Pancreas (tissue), 10 donors: ENCODE measurements at regions not wholly inside any gene's neighbourhood (a gene's known extent, or its start where the extent isn't known, plus 50 kb on each side); places are given as distances from the start of the nearest gene placed in this dataset.

Experiments
- ATAC-seq, 4 donors: fragments of 200-7000 bp; cut with Tn5 transposase; one replicate each; pipeline versions ENCODE4 v1.8.0 to v1.9.1; 2020; ENCODE audit warnings: mild to moderate bottlenecking in 4 of 4, moderate library complexity in 4 of 4
- DNase-seq, 6 donors: peaks; one replicate each; pipeline ENCODE4 v3.0.0-alpha.2; 2020
- FAIRE-seq: peaks from 2 replicates; lab custom pipeline; 2012; peaks lifted over from hg19 to GRCh38; lab: Jason Lieb, UNC
- H3K27ac ChIP-seq, 4 donors: fragments of 200-600 bp; sonication (generic); 1 replicate in 3 of 4; 2 replicates in 1 of 4; pipeline versions ENCODE4 v1.5.0 to v1.8.0; 2020
- H3K27me3 ChIP-seq, 4 donors: fragments of 200-600 bp; one replicate each; pipeline ENCODE4 v1.8.0; 2021
- H3K36me3 ChIP-seq, 3 donors: fragments of 200-600 bp; sonication (generic) in 1 of 3; one replicate each; pipeline versions ENCODE4 v1.5.0 to v1.8.0; 2020 to 2021
- H3K4me1 ChIP-seq, 3 donors: fragments of 200-600 bp; one replicate each; pipeline ENCODE4 v1.8.0; 2021
- H3K4me3 ChIP-seq, 4 donors: fragments of 200-600 bp; sonication (generic) in 2 of 4; one replicate each; pipeline versions ENCODE4 v1.5.0 to v1.8.0; 2020 to 2021
- H3K9me3 ChIP-seq, 4 donors: fragments of 200-600 bp; one replicate each; pipeline ENCODE4 v1.8.0; 2021
- CTCF ChIP-seq, 4 donors: fragments of 200-600 bp; sonication (generic) in 3 of 4; IDR thresholded peaks; one replicate each; pipeline versions ENCODE4 v1.5.0 to v1.8.0; 2021; ENCODE audit warnings: antibody characterized with exemption in 4 of 4
- WGBS, 2 donors: extraction: QIAGEN DNeasy Blood & Tissue Kit; methylation state at CpG; one replicate each; pipeline ENCODE4 v1.1.7; 2013; 5-methylcytosine and 5-hydroxymethylcytosine counted together
- intact Hi-C, 3 donors: fragments of 100-400 bp; cut with DNase I; formaldehyde crosslinking; loops; one replicate each; pipeline versions ENCODE4 v1.11.1 to v1.14.2; 2022
- donor health status: healthy with polysubstance abuse.
- donor health status: DM: no; HTN: no; CAD: no; lungs with moderate emphysema.
- donor health status: DM: no; HTN: no; CAD: no.
- donor health status: control.
- donor health status: control.
- donor health status: Bipolar disorder and iron deficiency.
- donor health status: DM: yes; HTN: yes; CAD: no.
- donor health status: DM: no; HTN: no; CAD: no.
- donor health status: DM: no; HTN: no; CAD: no.
- donor health status: DM: yes; HTN: yes; CAD: no.

GRCh38 chr6:126172131-126172530 lies 167.8 kb upstream of the CENPW start:
- no peak for ATAC-seq
- intact Hi-C loops, result loop anchor here in 1 of 3 donors (10.0 kb wide), 1 partner anchor 483 kb away; no protein-coding TSS in a partner anchor

GRCh38 chr6:126173265-126173664 lies 166.7 kb upstream of the CENPW start:
- no peak for ATAC-seq
- Histone ChIP-seq H3K27ac (no peak overlapping the region), H3K4me3 (no peak overlapping the region), H3K4me1 (no peaks in the 10 kb centered on the region), H3K27me3 (no peaks in the 10 kb centered on the region), H3K36me3 (no peaks in the 10 kb centered on the region), H3K9me3 (no peaks in the 10 kb centered on the region)
- FAIRE-seq, result no peak
- no peak for DNase-seq
- WGBS, 2 donors, result 71 to 83% methylated on average over 4 of the region's 4 CpGs
- TF ChIP-seq CTCF (IDR thresholded peaks at IDR 0.05), result no peak
- intact Hi-C loops, result loop anchor here in 1 of 3 donors (10.0 kb wide), 1 partner anchor 482 kb away; no protein-coding TSS in a partner anchor

More at GRCh38 chr6:126172131-126172530, 167.8 kb upstream of the CENPW start:
- Histone ChIP-seq H3K9me3 (no peaks in the 10 kb centered on the region), H3K27ac (no peak overlapping the region), H3K36me3 (no peaks in the 10 kb centered on the region), H3K27me3 (no peaks in the 10 kb centered on the region), H3K4me3 (no peak overlapping the region), H3K4me1 (no peaks in the 10 kb centered on the region)
- TF ChIP-seq CTCF (IDR thresholded peaks at IDR 0.05), result no peak
- FAIRE-seq, result no peak
- 89 to 97% methylated on average over 2 of the region's 2 CpGs for WGBS, 2 donors
- no peak for DNase-seq

DNA sequence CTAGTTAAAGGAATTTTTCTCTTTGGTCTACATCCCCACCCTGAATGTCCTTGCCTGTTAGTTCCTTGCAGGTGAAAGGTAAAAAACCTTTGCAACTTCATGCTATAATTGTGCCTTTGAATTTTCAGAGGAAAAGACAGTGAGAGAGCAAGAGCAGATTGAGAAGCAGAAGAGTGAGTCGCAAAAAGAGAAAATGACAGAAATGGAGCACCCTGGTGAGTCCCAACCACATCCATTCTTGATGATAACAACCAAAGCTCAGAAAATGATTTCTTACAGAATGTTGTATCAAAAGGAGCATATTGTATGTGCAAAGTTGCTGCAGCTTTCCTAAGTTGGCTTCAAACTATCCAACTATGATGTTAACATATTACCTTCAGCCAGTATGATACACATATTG lies 165.2 kb upstream of the CENPW start:
- H3K27me3 ChIP-seq, result no peaks in the 10 kb centered on the region
- ATAC-seq (no peak), FAIRE-seq (no peak), DNase-seq (no peak)
- intact Hi-C loops, result loop anchor here in 1 of 3 donors (10.0 kb wide), 1 partner anchor 480 kb away; no protein-coding TSS in a partner anchor
- H3K36me3 ChIP-seq, result no peaks in the 10 kb centered on the region
- no peak overlapping the region for H3K27ac ChIP-seq
- H3K9me3 ChIP-seq, result no peaks in the 10 kb centered on the region
- TF ChIP-seq CTCF (IDR thresholded peaks at IDR 0.05), result no peak
- H3K4me1 ChIP-seq, result no peaks in the 10 kb centered on the region
- 97 to 98% methylated on average over 1 of the region's 1 CpG for WGBS, 2 donors
- H3K4me3 ChIP-seq, result no peak overlapping the region

DNA sequence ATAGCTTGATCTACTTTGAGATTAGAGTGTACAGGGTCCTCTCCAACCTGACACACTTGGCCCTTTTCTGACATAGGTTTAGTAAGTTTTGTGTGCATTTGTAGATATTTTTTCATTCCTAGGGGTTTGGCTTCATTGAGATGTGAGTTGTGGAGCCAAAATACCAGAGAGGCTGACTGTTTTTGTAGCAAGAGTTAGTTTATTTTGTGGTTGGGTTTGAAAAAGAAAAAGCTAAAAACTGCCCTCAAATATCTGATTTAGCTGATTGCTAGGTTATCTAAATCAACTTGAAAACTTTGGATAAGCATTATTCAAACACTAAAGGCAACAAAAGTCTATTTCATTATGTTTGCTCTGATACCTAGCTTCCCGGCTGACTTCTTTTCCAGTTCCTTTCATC lies 164.7 kb upstream of the CENPW start:
- no peaks in the 10 kb centered on the region for H3K36me3 ChIP-seq
- no peak overlapping the region for H3K27ac ChIP-seq
- ATAC-seq (no peak), DNase-seq (no peak), FAIRE-seq (no peak)
- TF ChIP-seq CTCF (IDR thresholded peaks at IDR 0.05), result no peak
- H3K4me1 ChIP-seq, result no peaks in the 10 kb centered on the region
- intact Hi-C loops, result loop anchor here in 1 of 3 donors (10.0 kb wide), 1 partner anchor 480 kb away; no protein-coding TSS in a partner anchor
- 74 to 83% methylated on average over 1 of the region's 1 CpG for WGBS, 2 donors
- H3K27me3 ChIP-seq, result no peaks in the 10 kb centered on the region
- H3K9me3 ChIP-seq, result no peaks in the 10 kb centered on the region
- H3K4me3 ChIP-seq, result no peak overlapping the region

- no peak for ATAC-seq
- no peaks in the 10 kb centered on the region for H3K4me1 ChIP-seq
- H3K9me3 ChIP-seq, result no peaks in the 10 kb centered on the region
- DNase-seq, result no peak
- intact Hi-C loops, result loop anchor here in 1 of 3 donors (10.0 kb wide), 1 partner anchor 479 kb away; no protein-coding TSS in a partner anchor
- H3K36me3 ChIP-seq, result no peaks in the 10 kb centered on the region
- no peaks in the 10 kb centered on the region for H3K27me3 ChIP-seq
- H3K27ac ChIP-seq, result no peak overlapping the region
- H3K4me3 ChIP-seq, result no peak overlapping the region
- TF ChIP-seq CTCF (IDR thresholded peaks at IDR 0.05), result no peak
- FAIRE-seq, result no peak
These were observed 163.6 kb upstream of the CENPW start for GRCh38 chr6:126176282-126176681.
